Keratinocyte (primary cell): ENCODE measurements at regions not wholly inside any gene's neighbourhood (a gene's known extent, or its start where the extent isn't known, plus 50 kb on each side); places are given as distances from the start of the nearest gene placed in this dataset.

Experiments used
- EZH2 ChIP-seq: IDR thresholded peaks from one replicate; pipeline ENCODE4 v1.6.1; 2012; ENCODE audit warnings: inconsistent platforms, mild to moderate bottlenecking, low read length, moderate library complexity
- TF ChIP-seq, protein P1 (sequence below), 3 experiments: IDR thresholded peaks in 1 of 3; conservative IDR thresholded peaks in 1 of 3; optimal IDR thresholded peaks in 1 of 3; 2 replicates in 2 of 3; 3 replicates in 1 of 3; pipeline versions ENCODE3 to v1.5.1; 2011; ENCODE audit warnings: low read length in 3 of 3, mild to moderate bottlenecking in 3 of 3, moderate library complexity in 2 of 3, control low read depth in 1 of 3, inconsistent platforms in 1 of 3; ENCODE audit not compliant: insufficient read depth in 2 of 3; ENCODE audit errors: extremely low read depth in 1 of 3

GRCh38 chr18:41529093-41529492, 425.9 kb upstream of the PIK3C3 start:
- TF ChIP-seq, protein P1, sequence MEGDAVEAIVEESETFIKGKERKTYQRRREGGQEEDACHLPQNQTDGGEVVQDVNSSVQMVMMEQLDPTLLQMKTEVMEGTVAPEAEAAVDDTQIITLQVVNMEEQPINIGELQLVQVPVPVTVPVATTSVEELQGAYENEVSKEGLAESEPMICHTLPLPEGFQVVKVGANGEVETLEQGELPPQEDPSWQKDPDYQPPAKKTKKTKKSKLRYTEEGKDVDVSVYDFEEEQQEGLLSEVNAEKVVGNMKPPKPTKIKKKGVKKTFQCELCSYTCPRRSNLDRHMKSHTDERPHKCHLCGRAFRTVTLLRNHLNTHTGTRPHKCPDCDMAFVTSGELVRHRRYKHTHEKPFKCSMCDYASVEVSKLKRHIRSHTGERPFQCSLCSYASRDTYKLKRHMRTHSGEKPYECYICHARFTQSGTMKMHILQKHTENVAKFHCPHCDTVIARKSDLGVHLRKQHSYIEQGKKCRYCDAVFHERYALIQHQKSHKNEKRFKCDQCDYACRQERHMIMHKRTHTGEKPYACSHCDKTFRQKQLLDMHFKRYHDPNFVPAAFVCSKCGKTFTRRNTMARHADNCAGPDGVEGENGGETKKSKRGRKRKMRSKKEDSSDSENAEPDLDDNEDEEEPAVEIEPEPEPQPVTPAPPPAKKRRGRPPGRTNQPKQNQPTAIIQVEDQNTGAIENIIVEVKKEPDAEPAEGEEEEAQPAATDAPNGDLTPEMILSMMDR (optimal IDR thresholded peaks at IDR 0.05 in 1 of 3, IDR thresholded peaks at IDR 0.05 in 1 of 3, conservative IDR thresholded peaks at IDR 0.05 in 1 of 3; ENCODE audit: extremely low read depth in 1 of 3, insufficient read depth in 2 of 3, low read length in 3 of 3): no peak
- no peak for TF ChIP-seq EZH2
